ENCODE measurements at regions not wholly inside any gene's neighbourhood (a gene's known extent, or its start where the extent isn't known, plus 50 kb on each side); places are given as distances from the start of the nearest gene placed in this dataset.
"Not testable (repeated sequence)": the region's sequence is repeated elsewhere in the genome, so short reads cannot be mapped to it uniquely, and the experiment has no call there.

- no peak for DNase-seq
These were observed 57.3 kb upstream of the ADGRA3 start for GRCh38 chr4:22573198-22573597.

GRCh38 chr4:22573641-22574040 lies 57.8 kb upstream of the ADGRA3 start:
- DNase-seq: no peak

GRCh38 chr4:22574424-22574823 lies 58.6 kb upstream of the ADGRA3 start:
- DNase-seq: no peak

GRCh38 chr4:22574880-22575279 lies 59.0 kb upstream of the ADGRA3 start:
- no peak for DNase-seq

GRCh38 chr4:22587253-22587652 lies 71.4 kb upstream of the ADGRA3 start:
- DNase-seq: no peak

- no peak for DNase-seq
These were observed 78.1 kb upstream of the ADGRA3 start for GRCh38 chr4:22593933-22594332.

GRCh38 chr4:22595684-22596083 lies 79.8 kb upstream of the ADGRA3 start:
- no peak for DNase-seq

GRCh38 chr4:22596409-22596808 lies 80.5 kb upstream of the ADGRA3 start:
- DNase-seq: no peak

GRCh38 chr4:22597471-22597870 lies 81.6 kb upstream of the ADGRA3 start:
- DNase-seq: no peak

- not testable (repeated sequence) for DNase-seq
These were observed 82.5 kb upstream of the ADGRA3 start for GRCh38 chr4:22598113-22599047.

GRCh38 chr4:22599228-22599928 lies 83.5 kb upstream of the ADGRA3 start:
- DNase-seq: not testable (repeated sequence)

- DNase-seq: not testable (repeated sequence)
These were observed 84.1 kb upstream of the ADGRA3 start for GRCh38 chr4:22599929-22600432.

GRCh38 chr4:22601638-22602037 lies 85.8 kb upstream of the ADGRA3 start:
- not testable (repeated sequence) for DNase-seq

- DNase-seq: peak; percentile 18 to 27
These were observed 85.4 kb upstream of the GBA3 start for GRCh38 chr4:22607382-22607781.

GRCh38 chr4:22609951-22610525 lies 82.7 kb upstream of the GBA3 start:
- not testable (repeated sequence) for DNase-seq

- no peak for DNase-seq
These were observed 78.6 kb upstream of the GBA3 start for GRCh38 chr4:22614114-22614513.

- DNase-seq: no peak
These were observed 76.2 kb upstream of the GBA3 start for GRCh38 chr4:22616516-22616915.

- DNase-seq: not testable (repeated sequence)
These were observed 72.6 kb upstream of the GBA3 start for GRCh38 chr4:22620144-22620543.

- DNase-seq: not testable (repeated sequence)
These were observed 70.8 kb upstream of the GBA3 start for GRCh38 chr4:22621970-22622369.

GRCh38 chr4:22624002-22624401 lies 68.7 kb upstream of the GBA3 start:
- DNase-seq: not testable (repeated sequence)

- no peak for DNase-seq
These were observed 67.4 kb upstream of the GBA3 start for GRCh38 chr4:22625311-22625710.

GRCh38 chr4:22627851-22628250 lies 64.9 kb upstream of the GBA3 start:
- DNase-seq: not testable (repeated sequence)
